GM18868 (cell line): ENCODE measurements at regions not wholly inside any gene's neighbourhood (a gene's known extent, or its start where the extent isn't known, plus 50 kb on each side); places are given as distances from the start of the nearest gene placed in this dataset.

ENCODE experiments used
- ATAC-seq: cut with Tn5 transposase; IDR thresholded peaks from one replicate; pipeline ENCODE4 v1.9.1; 2021; ENCODE audit warnings: mild to moderate bottlenecking, moderate library complexity; ENCODE audit not compliant: unreplicated experiment

DNA sequence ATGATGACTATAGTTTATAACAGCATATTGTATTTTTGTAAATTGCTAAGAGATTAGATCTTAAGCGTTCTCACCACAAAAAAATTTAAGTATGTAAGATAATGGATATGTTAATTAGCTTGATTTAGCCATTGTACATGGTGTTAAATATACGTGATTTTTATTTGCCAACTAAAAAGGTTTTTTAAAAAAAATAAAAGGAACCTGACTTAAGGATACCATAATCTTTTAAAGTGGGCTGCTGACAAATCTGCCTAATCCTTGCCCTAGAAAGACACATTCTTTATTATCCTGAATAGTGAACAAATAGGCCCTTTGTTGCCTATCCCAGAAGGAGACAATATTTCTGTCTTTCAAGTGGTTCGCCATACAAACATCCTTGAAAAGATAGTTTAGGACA, 94.6 kb upstream of the FAM47C start:
- ATAC-seq, result no peak

DNA sequence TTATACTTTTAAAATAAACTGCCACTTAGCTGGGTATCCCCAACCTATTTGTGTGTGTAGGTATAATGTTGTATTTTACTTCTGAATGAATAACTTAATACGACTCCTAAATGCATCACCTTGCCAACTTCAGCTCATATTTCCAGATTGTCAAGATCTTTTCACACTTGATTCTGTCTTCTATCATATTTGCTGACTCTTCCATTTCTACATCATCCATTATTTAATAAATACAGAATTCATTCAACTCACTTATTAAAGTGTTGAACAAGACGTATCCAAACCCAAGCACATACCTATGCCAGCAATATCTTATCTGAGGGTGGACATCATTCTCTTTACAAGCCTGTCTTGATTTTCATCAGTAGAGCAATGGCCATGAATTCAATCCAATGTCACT, 91.2 kb upstream of the FAM47C start:
- no peak for ATAC-seq

GRCh38 chrX:36927712-36928111, 80.5 kb upstream of the FAM47C start:
- ATAC-seq, result no peak

- ATAC-seq, result no peak
Measured at GRCh38 chrX:36930491-36930890, 77.7 kb upstream of the FAM47C start.

DNA sequence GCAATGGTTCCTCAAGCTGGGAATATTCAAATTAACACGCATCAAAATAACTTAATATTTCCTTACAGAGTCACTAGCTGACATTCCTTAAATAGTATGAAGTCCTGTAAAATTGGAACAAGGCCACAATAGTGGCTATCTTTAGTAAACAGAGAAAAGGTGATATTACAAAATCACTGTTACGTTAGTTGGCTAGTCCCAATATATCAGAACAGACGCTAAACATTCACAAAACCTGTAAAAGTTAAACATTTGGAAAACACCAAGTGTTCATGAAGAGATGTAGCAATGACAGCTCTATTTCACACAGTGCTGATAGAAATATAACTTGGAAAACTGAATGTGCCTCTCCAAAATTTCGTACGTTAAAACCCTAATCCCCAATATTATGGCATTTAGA, 61.0 kb upstream of the FAM47C start:
- no peak for ATAC-seq

- ATAC-seq, result no peak
Measured at GRCh38 chrX:36950495-36951253, 57.5 kb upstream of the FAM47C start.

GRCh38 chrX:36957425-36958328, 50.5 kb upstream of the FAM47C start:
- no peak for ATAC-seq
